Fibroblast of lung (primary cell): ENCODE measurements at regions not wholly inside any gene's neighbourhood (a gene's known extent, or its start where the extent isn't known, plus 50 kb on each side); places are given as distances from the start of the nearest gene placed in this dataset.

Experiments used
- DNase-seq, 2 donors: peaks; one replicate each; pipeline versions ENCODE4 v3.0.0 to v3.0.0-alpha.2; 2010; ENCODE audit warnings: low read depth in 2 of 2
- H2AFZ ChIP-seq: 2 replicates; pipeline ENCODE4 v1.5.1; 2012; ENCODE audit warnings: low read length, control low read depth, inconsistent platforms
- H3K27ac ChIP-seq: 2 replicates; pipeline ENCODE4 v1.5.1; 2011; ENCODE audit warnings: low read length, control low read depth; ENCODE audit not compliant: insufficient read depth
- H3K27me3 ChIP-seq: 2 replicates; pipeline ENCODE4 v1.5.1; 2011; ENCODE audit warnings: mild to moderate bottlenecking, low read length; ENCODE audit not compliant: control insufficient read depth, insufficient read depth
- H3K36me3 ChIP-seq: 2 replicates; pipeline ENCODE4 v1.5.1; 2011; ENCODE audit warnings: low read length; ENCODE audit not compliant: control insufficient read depth, insufficient read depth
- H3K4me1 ChIP-seq: 2 replicates; pipeline ENCODE4 v1.5.1; 2011; ENCODE audit warnings: low read length; ENCODE audit not compliant: control insufficient read depth, insufficient read depth; ENCODE audit errors: extremely low read depth
- H3K4me2 ChIP-seq: 2 replicates; pipeline ENCODE4 v1.5.1; 2011; ENCODE audit warnings: low read length, control low read depth; ENCODE audit not compliant: insufficient read depth; ENCODE audit errors: extremely low read depth
- H3K4me3 ChIP-seq, 4 experiments: fragments of 200-600 bp in 1 of 4; sonication (generic) in 1 of 4; replicated peaks in 1 of 4; 2 replicates each; pipeline ENCODE4 v1.5.1; 2011 to 2016; ENCODE audit warnings: low read length in 4 of 4, low read depth in 3 of 4, mild to moderate bottlenecking in 3 of 4, control low read depth in 2 of 4, inconsistent platforms in 1 of 4, mixed read lengths in 1 of 4; ENCODE audit not compliant: insufficient read depth in 1 of 4; ENCODE audit errors: control extremely low read depth in 1 of 4
- H3K79me2 ChIP-seq: 2 replicates; pipeline ENCODE4 v1.5.1; 2012; ENCODE audit warnings: mild to moderate bottlenecking, low read length, inconsistent platforms; ENCODE audit not compliant: control insufficient read depth, insufficient read depth
- H3K9ac ChIP-seq: 2 replicates; pipeline ENCODE4 v1.5.1; 2011; ENCODE audit warnings: mild to moderate bottlenecking, low read length, control low read depth; ENCODE audit not compliant: insufficient read depth
- H3K9me3 ChIP-seq: 2 replicates; pipeline ENCODE4 v1.5.1; 2012; ENCODE audit warnings: low read depth, low read length; ENCODE audit not compliant: control insufficient read depth, insufficient read depth
- H4K20me1 ChIP-seq: 2 replicates; pipeline ENCODE4 v1.5.1; 2011; ENCODE audit warnings: low read length; ENCODE audit not compliant: control insufficient read depth, insufficient read depth; ENCODE audit errors: extremely low read depth
- EZH2 ChIP-seq: IDR thresholded peaks from 2 replicates; pipeline ENCODE4 v1.5.1; 2012; ENCODE audit warnings: low read length, control low read depth, mild to moderate bottlenecking; ENCODE audit errors: missing control alignments
- TF ChIP-seq, protein P1 (sequence below), 2 donors: IDR thresholded peaks in 1 of 2; conservative IDR thresholded peaks in 1 of 2; 1 replicate in 1 of 2; 2 replicates in 1 of 2; pipeline ENCODE4 v1.5.1; 2011 to 2012; ENCODE audit warnings: low read length in 2 of 2, control low read depth in 1 of 2, inconsistent platforms in 1 of 2, low read depth in 1 of 2, mild to moderate bottlenecking in 1 of 2

DNA sequence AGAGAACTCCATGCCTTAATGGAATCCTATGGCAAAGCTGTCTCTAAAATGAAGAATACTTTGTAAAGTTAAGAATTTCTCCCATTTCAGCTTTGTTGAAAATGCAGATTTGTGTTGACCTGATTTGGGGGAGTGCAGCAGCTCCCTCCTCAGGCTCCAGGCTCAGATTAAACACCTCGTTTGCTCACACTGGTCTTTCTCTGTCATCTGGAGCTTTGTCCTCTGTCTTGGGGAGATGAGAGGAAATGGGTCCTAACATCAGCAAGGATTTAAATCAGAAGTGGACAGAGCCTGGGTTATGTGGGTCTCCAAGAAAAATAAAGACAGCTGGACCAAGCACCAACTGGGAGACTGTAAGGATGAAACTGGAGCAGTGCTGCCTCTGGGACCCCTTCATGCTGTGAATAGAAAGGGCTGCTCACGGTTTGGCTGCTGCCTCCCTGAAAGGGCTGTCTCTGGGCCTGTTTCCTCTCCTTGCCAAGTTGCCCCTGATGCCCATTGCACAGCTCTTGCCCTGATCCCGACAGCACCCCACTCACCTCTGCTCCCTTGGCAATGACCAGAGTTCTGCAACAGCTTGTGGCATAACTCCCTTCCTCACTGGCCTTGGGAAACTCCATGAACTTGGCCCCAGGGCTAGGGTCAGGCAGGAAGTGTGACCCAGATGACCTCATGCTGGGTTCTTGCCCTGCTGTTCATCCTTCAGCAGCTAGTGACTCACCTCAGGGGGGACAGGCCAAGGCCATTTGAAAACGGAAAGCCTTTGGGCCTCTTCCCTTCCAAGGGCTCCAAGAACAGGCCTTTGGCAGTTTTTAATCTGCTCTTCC, 197.2 kb downstream of the CYP26B1 start:
- no peak overlapping the region for H3K4me2 ChIP-seq

DNA sequence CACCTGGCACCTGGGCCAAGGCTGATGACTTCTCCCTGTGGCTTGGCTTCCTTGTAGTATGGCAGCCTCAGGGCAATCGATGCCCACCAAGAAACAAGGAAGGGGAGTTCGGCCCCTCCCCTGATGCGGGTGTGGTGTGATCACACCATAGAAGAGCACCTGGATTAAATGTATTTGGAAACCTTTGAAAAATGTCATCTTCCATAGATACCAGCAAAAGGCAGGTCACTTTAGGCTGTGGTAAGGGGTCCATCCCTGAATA, 198.2 kb downstream of the CYP26B1 start:
- Histone ChIP-seq H2AFZ (no peak overlapping the region), H4K20me1 (no peaks in the 10 kb centered on the region), H3K27ac (no peak overlapping the region), H3K9me3 (no peaks in the 10 kb centered on the region), H3K4me2 (no peak overlapping the region), H3K4me3 (no peak overlapping the region), H3K4me1 (peaks cover 4% of the 10 kb centered on the region), H3K36me3 (no peaks in the 10 kb centered on the region), H3K79me2 (no peaks in the 10 kb centered on the region), H3K9ac (no peak overlapping the region), H3K27me3 (no peaks in the 10 kb centered on the region)
- DNase-seq, result no peak
- no peak for TF ChIP-seq EZH2
- TF ChIP-seq, protein P1, sequence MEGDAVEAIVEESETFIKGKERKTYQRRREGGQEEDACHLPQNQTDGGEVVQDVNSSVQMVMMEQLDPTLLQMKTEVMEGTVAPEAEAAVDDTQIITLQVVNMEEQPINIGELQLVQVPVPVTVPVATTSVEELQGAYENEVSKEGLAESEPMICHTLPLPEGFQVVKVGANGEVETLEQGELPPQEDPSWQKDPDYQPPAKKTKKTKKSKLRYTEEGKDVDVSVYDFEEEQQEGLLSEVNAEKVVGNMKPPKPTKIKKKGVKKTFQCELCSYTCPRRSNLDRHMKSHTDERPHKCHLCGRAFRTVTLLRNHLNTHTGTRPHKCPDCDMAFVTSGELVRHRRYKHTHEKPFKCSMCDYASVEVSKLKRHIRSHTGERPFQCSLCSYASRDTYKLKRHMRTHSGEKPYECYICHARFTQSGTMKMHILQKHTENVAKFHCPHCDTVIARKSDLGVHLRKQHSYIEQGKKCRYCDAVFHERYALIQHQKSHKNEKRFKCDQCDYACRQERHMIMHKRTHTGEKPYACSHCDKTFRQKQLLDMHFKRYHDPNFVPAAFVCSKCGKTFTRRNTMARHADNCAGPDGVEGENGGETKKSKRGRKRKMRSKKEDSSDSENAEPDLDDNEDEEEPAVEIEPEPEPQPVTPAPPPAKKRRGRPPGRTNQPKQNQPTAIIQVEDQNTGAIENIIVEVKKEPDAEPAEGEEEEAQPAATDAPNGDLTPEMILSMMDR (conservative IDR thresholded peaks at IDR 0.05 in 1 of 2, IDR thresholded peaks at IDR 0.05 in 1 of 2; ENCODE audit: low read depth in 1 of 2, low read length in 2 of 2), result no peak

More for the DNA sequence above, 197.2 kb downstream of the CYP26B1 start:
- peaks cover 4% of the 10 kb centered on the region for H3K4me1 ChIP-seq
- no peak overlapping the region for H3K4me3 ChIP-seq
- no peaks in the 10 kb centered on the region for H4K20me1 ChIP-seq
- no peak overlapping the region for H2AFZ ChIP-seq
- H3K27ac ChIP-seq, result no peak overlapping the region
- H3K27me3 ChIP-seq, result no peaks in the 10 kb centered on the region
- H3K36me3 ChIP-seq, result no peaks in the 10 kb centered on the region
- no peak overlapping the region for H3K9ac ChIP-seq
- H3K9me3 ChIP-seq, result no peaks in the 10 kb centered on the region
- TF ChIP-seq, protein P1 (conservative IDR thresholded peaks at IDR 0.05 in 1 of 2, IDR thresholded peaks at IDR 0.05 in 1 of 2; ENCODE audit: low read depth in 1 of 2, low read length in 2 of 2), result no peak
- no peak for TF ChIP-seq EZH2
- DNase-seq, result no peak
- no peaks in the 10 kb centered on the region for H3K79me2 ChIP-seq

DNA sequence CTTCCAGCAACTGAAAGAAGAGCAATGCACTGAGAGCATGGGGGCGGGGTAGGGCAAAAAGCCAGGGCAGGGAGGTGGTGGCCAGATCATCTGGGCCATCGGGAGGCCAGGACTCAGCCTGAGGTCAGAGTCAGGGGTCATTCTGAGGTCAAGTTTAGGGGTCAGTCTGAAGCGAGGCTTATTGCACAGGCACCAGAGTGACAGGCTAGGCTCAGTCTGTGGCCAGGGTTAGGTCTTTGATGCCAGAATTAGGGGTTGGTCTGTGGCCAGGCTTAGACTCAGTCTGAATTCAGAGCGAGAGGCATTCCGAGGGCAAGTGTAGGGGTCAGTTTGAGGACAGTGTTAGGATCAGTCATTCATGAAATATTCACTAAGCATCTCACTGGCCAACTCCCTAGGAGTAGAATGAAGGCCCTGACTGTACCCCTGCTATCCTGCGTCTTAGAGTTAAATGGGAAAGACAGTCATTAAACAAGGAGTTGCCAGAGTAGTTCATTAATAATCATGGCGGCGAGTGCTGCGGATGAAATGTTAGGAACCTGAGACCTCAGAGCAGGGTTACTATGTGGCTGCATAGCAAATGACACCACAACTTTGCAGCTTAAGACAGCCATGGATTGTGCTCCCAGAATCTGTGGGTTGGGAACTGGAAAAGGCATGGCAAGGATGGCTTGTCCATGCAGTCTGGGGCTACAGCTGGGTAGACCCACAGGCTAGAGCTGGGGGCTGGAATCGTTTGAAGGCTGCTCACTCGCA, 198.7 kb downstream of the CYP26B1 start:
- Histone ChIP-seq H4K20me1 (no peaks in the 10 kb centered on the region), H2AFZ (no peak overlapping the region), H3K4me1 (peaks cover 4% of the 10 kb centered on the region), H3K9me3 (no peaks in the 10 kb centered on the region), H3K9ac (no peak overlapping the region), H3K27me3 (no peaks in the 10 kb centered on the region), H3K36me3 (no peaks in the 10 kb centered on the region), H3K27ac (no peak overlapping the region), H3K4me2 (peak overlapping the region; percentile 7), H3K4me3 (no peak overlapping the region), H3K79me2 (no peaks in the 10 kb centered on the region)
- TF ChIP-seq, protein P1 (conservative IDR thresholded peaks at IDR 0.05 in 1 of 2, IDR thresholded peaks at IDR 0.05 in 1 of 2; ENCODE audit: low read depth in 1 of 2, low read length in 2 of 2), result no peak
- no peak for TF ChIP-seq EZH2
- peak; percentile 35 to 84 for DNase-seq
